Endothelial cell of umbilical vein (primary cell): ENCODE measurements at regions not wholly inside any gene's neighbourhood (a gene's known extent, or its start where the extent isn't known, plus 50 kb on each side); places are given as distances from the start of the nearest gene placed in this dataset.

ENCODE experiments used
- BruUV-seq: library from RNA; stranded (reverse); fragments of 400-500 nt; replicated peaks from 2 replicates; lab custom pipeline; 2021; lab: Mats Ljungman, UMichigan
- CTCF ChIA-PET: fragments of 300-600, 350-600 bp; sonication (Branson Sonifier 250); formaldehyde crosslinking; loops from one replicate; lab custom pipeline; 2021; ENCODE audit warnings: antibody characterized with exemption, inconsistent platforms; lab: Charles Lee
- POLR2A ChIA-PET: fragments of 300-600, 350-600 bp; sonication (Branson Sonifier 250); formaldehyde crosslinking; loops from one replicate; lab custom pipeline; 2021; ENCODE audit warnings: antibody characterized with exemption, inconsistent platforms; lab: Charles Lee
- DNase-seq: peaks from one replicate; pipeline ENCODE4 v3.0.0-alpha.2; 2011; ENCODE audit warnings: low read depth, low spot score
- FAIRE-seq: peaks from 2 replicates; lab custom pipeline; 2011; peaks lifted over from hg19 to GRCh38; lab: Jason Lieb, UNC
- H2AFZ ChIP-seq: 2 replicates; pipeline ENCODE4 v1.6.0; 2012; ENCODE audit warnings: low read depth, low read length, control low read depth, inconsistent platforms
- H3K27ac ChIP-seq: 2 replicates; pipeline ENCODE4 v1.5.1; 2011; ENCODE audit warnings: low read depth, mild to moderate bottlenecking, control low read depth, low read length, moderate library complexity; ENCODE audit not compliant: insufficient read depth
- H3K27me3 ChIP-seq, 2 experiments: 2 replicates each; pipeline versions ENCODE4 v1.6.0 to v1.6.1; 2011; ENCODE audit warnings: low read length in 2 of 2, mixed read lengths in 1 of 2; ENCODE audit not compliant: control insufficient read depth in 2 of 2, insufficient read depth in 2 of 2
- H3K36me3 ChIP-seq, 2 experiments: 2 replicates in 1 of 2; 3 replicates in 1 of 2; pipeline ENCODE4 v1.5.1; 2011; ENCODE audit warnings: low read length in 2 of 2, mild to moderate bottlenecking in 1 of 2, moderate library complexity in 1 of 2; ENCODE audit not compliant: control insufficient read depth in 2 of 2, insufficient read depth in 2 of 2; ENCODE audit errors: extremely low read depth in 1 of 2
- H3K4me1 ChIP-seq: 3 replicates; pipeline ENCODE4 v1.5.1; 2011; ENCODE audit warnings: mild to moderate bottlenecking, low read length; ENCODE audit not compliant: control insufficient read depth, insufficient read depth; ENCODE audit errors: extremely low read depth
- H3K4me2 ChIP-seq: 2 replicates; pipeline ENCODE4 v1.6.1; 2011; ENCODE audit warnings: low read length, control low read depth, mixed read lengths; ENCODE audit not compliant: insufficient read depth
- H3K4me3 ChIP-seq, 3 experiments: fragments of 200-600 bp in 1 of 3; sonication (generic), shearing (Covaris generic) in 1 of 3; replicated peaks in 1 of 3; 2 replicates each; pipeline ENCODE4 v1.5.1; 2011 to 2016; ENCODE audit warnings: control low read depth in 3 of 3, low read length in 3 of 3, mild to moderate bottlenecking in 2 of 3, inconsistent platforms in 1 of 3, low read depth in 1 of 3, moderate library complexity in 1 of 3; ENCODE audit not compliant: insufficient read depth in 1 of 3
- H3K79me2 ChIP-seq: 2 replicates; pipeline ENCODE4 v1.6.0; 2012; ENCODE audit warnings: low read length, inconsistent platforms; ENCODE audit not compliant: control insufficient read depth, insufficient read depth
- H3K9ac ChIP-seq: replicated peaks from 2 replicates; pipeline ENCODE3; 2011; ENCODE audit warnings: low read length, control low read depth; ENCODE audit not compliant: insufficient read depth; ENCODE audit errors: extremely low read depth
- H3K9me1 ChIP-seq: replicated peaks from 3 replicates; pipeline ENCODE4 v1.6.0; 2011; ENCODE audit warnings: mild to moderate bottlenecking, low read length; ENCODE audit not compliant: control insufficient read depth, insufficient read depth; ENCODE audit errors: extremely low read depth
- H3K9me3 ChIP-seq: replicated peaks from 2 replicates; pipeline ENCODE4 v1.5.1; 2012; ENCODE audit warnings: low read length, inconsistent platforms; ENCODE audit not compliant: control insufficient read depth, insufficient read depth
- H4K20me1 ChIP-seq: replicated peaks from 2 replicates; pipeline ENCODE3; 2011; ENCODE audit warnings: mild to moderate bottlenecking, low read length; ENCODE audit not compliant: control insufficient read depth, insufficient read depth; ENCODE audit errors: extremely low read depth
- CTCF ChIP-seq, 2 donors: IDR thresholded peaks; 1 replicate in 1 of 2; 2 replicates in 1 of 2; pipeline ENCODE4 v1.5.1; 2011; ENCODE audit warnings: low read length in 2 of 2, mild to moderate bottlenecking in 2 of 2, moderate library complexity in 2 of 2, control low read depth in 1 of 2, inconsistent platforms in 1 of 2, low read depth in 1 of 2; ENCODE audit not compliant: insufficient read depth in 1 of 2; ENCODE audit errors: extremely low read depth in 1 of 2
- EZH2 ChIP-seq: IDR thresholded peaks from 2 replicates; pipeline ENCODE4 v1.6.1; 2012; ENCODE audit warnings: borderline replicate concordance, low read depth, mild to moderate bottlenecking, moderate library complexity, low read length, inconsistent platforms; ENCODE audit not compliant: severe bottlenecking
- FOS ChIP-seq: IDR thresholded peaks from 2 replicates; pipeline ENCODE4 v1.6.1; 2011; ENCODE audit warnings: mild to moderate bottlenecking, low read length, moderate library complexity, borderline replicate concordance; ENCODE audit not compliant: insufficient read depth
- GATA2 ChIP-seq: IDR thresholded peaks from 2 replicates; pipeline ENCODE4 v1.7.0; 2011; ENCODE audit warnings: low read depth, mild to moderate bottlenecking, moderate library complexity, mixed read lengths, low read length; ENCODE audit not compliant: insufficient read length, insufficient read depth
- JUN ChIP-seq: IDR thresholded peaks from 2 replicates; pipeline ENCODE4 v1.6.1; 2011; ENCODE audit warnings: borderline replicate concordance, low read depth; ENCODE audit not compliant: insufficient read length, insufficient read depth
- MAX ChIP-seq: IDR thresholded peaks from 2 replicates; pipeline ENCODE4 v1.6.1; 2011; ENCODE audit not compliant: insufficient read depth, insufficient read length
- MYC ChIP-seq: IDR thresholded peaks from one replicate; pipeline ENCODE4 v1.6.1; 2011; ENCODE audit warnings: mild to moderate bottlenecking, low read depth, low read length
- POLR2A ChIP-seq: IDR thresholded peaks from 2 replicates; pipeline ENCODE4 v1.6.1; 2012; ENCODE audit warnings: low read depth, mild to moderate bottlenecking, control low read depth, low read length
- POLR2AphosphoS5 ChIP-seq: IDR thresholded peaks from 2 replicates; pipeline ENCODE4 v1.6.1; 2012; ENCODE audit warnings: low read depth, mild to moderate bottlenecking, control low read depth, low read length, moderate library complexity; ENCODE audit not compliant: insufficient read depth
- dilution Hi-C: fragments of 300-500 bp; cut with MboI; formaldehyde crosslinking; loops from one replicate; pipeline ENCODE4 v1.15.0; 2019; ENCODE audit warnings: low sequenced_read_pairs; ENCODE audit not compliant: extremely low pct_ligation_motif_present
- intact Hi-C: fragments of 100-400 bp; cut with micrococcal nuclease; formaldehyde crosslinking; loops from one replicate; pipeline ENCODE4 v1.10.0; 2022

GRCh38 chr10:21164687-21165086 is 267.6 kb upstream of the NEBL start:
- Histone ChIP-seq H3K9me1 (no peaks in the 10 kb centered on the region), H3K27me3 (peaks cover 1 to 6% of the 10 kb centered on the region in 2 experiments), H3K4me1 (no peaks in the 10 kb centered on the region), H3K9ac (no peak overlapping the region), H3K79me2 (no peaks in the 10 kb centered on the region), H2AFZ (no peak overlapping the region), H3K27ac (no peak overlapping the region), H3K9me3 (no peaks in the 10 kb centered on the region), H4K20me1 (no peaks in the 10 kb centered on the region), H3K4me3 (no peak overlapping the region), H3K36me3 (no peaks in the 10 kb centered on the region), H3K4me2 (no peak overlapping the region)
- no peak for TF ChIP-seq JUN
- TF ChIP-seq POLR2AphosphoS5 = no peak
- BruUV-seq = no TSS peak
- DNase-seq (no peak), FAIRE-seq (no peak)
- intact Hi-C loops = no loop called here
- POLR2A ChIA-PET = no interaction called here
- dilution Hi-C loops = no loop called here
- CTCF ChIA-PET = no interaction called here

- TF ChIP-seq MYC = no peak
- no peak for TF ChIP-seq EZH2
- no peak for TF ChIP-seq CTCF (IDR thresholded peaks at IDR 0.05; ENCODE audit: extremely low read depth in 1 of 2, insufficient read depth in 1 of 2, low read depth in 1 of 2, low read length in 2 of 2)
- TF ChIP-seq FOS = no peak
- no peak for TF ChIP-seq GATA2
- no peak for TF ChIP-seq POLR2A
- TF ChIP-seq MAX = no peak
- no peak for TF ChIP-seq POLR2AphosphoS5
- TF ChIP-seq JUN = no peak
- intact Hi-C loops = no loop called here
Measured at GRCh38 chr10:21162948-21163347, 265.8 kb upstream of the NEBL start.

More at GRCh38 chr10:21162948-21163347, 265.8 kb upstream of the NEBL start:
- no peaks in the 10 kb centered on the region for H3K79me2 ChIP-seq
- H3K4me3 ChIP-seq = no peak overlapping the region
- H3K4me1 ChIP-seq = no peaks in the 10 kb centered on the region
- no peak overlapping the region for H3K27ac ChIP-seq
- FAIRE-seq (no peak), DNase-seq (no peak)
- H3K9ac ChIP-seq = no peak overlapping the region
- no peaks in the 10 kb centered on the region for H3K36me3 ChIP-seq
- ChIA-PET CTCF (interaction anchor here (1.2 kb wide), 1 partner anchor 10 kb away, joined by 4 read pairs; no protein-coding TSS in a partner anchor), POLR2A (no interaction called here)
- H3K9me3 ChIP-seq = no peaks in the 10 kb centered on the region
- no peaks in the 10 kb centered on the region for H4K20me1 ChIP-seq
- dilution Hi-C loops = no loop called here
- no TSS peak for BruUV-seq
- no peaks in the 10 kb centered on the region for H3K9me1 ChIP-seq
- H3K27me3 ChIP-seq = peaks cover 1 to 10% of the 10 kb centered on the region in 2 experiments
- H3K4me2 ChIP-seq = no peak overlapping the region
- no peak overlapping the region for H2AFZ ChIP-seq
